T-helper 1 cell treated with Interleukin-12 subunit alpha and Interleukin-12 subunit beta and Interleukin-4 antibody, amounts not matched to agents 30 μg/mL and 1 μg/mL, for 36 hours (primary cell): ENCODE measurements at regions not wholly inside any gene's neighbourhood (a gene's known extent, or its start where the extent isn't known, plus 50 kb on each side); places are given as distances from the start of the nearest gene placed in this dataset.

Experiments used
- H3K27ac Mint-ChIP-seq: one replicate; pipeline ENCODE4 v1.8.0; 2021; ENCODE audit warnings: mild to moderate bottlenecking, mixed read lengths
- H3K27me3 Mint-ChIP-seq: one replicate; pipeline ENCODE4 v1.8.0; 2021; ENCODE audit warnings: low read depth, mixed read lengths
- H3K36me3 Mint-ChIP-seq: one replicate; pipeline ENCODE4 v1.8.0; 2021; ENCODE audit warnings: low read depth, mixed read lengths
- H3K4me1 Mint-ChIP-seq: one replicate; pipeline ENCODE4 v1.8.0; 2021; ENCODE audit warnings: low read depth, mixed read lengths
- H3K4me3 Mint-ChIP-seq: one replicate; pipeline ENCODE4 v1.8.0; 2021; ENCODE audit warnings: mild to moderate bottlenecking, moderate library complexity, mixed read lengths
- H3K9me3 Mint-ChIP-seq: one replicate; pipeline ENCODE4 v1.8.0; 2021; ENCODE audit warnings: mixed read lengths

GRCh38 chrX:122512561-122513072 lies 671.5 kb upstream of the GRIA3 start:
- no peak overlapping the region for H3K4me3 Mint-ChIP-seq
- peaks cover 5% of the 10 kb centered on the region for H3K9me3 Mint-ChIP-seq
- H3K27ac Mint-ChIP-seq: no peak overlapping the region
- no peaks in the 10 kb centered on the region for H3K4me1 Mint-ChIP-seq
- no peaks in the 10 kb centered on the region for H3K27me3 Mint-ChIP-seq
- H3K36me3 Mint-ChIP-seq: no peaks in the 10 kb centered on the region

GRCh38 chrX:122517786-122518185 lies 666.3 kb upstream of the GRIA3 start:
- no peaks in the 10 kb centered on the region for H3K36me3 Mint-ChIP-seq
- no peak overlapping the region for H3K4me3 Mint-ChIP-seq
- no peaks in the 10 kb centered on the region for H3K27me3 Mint-ChIP-seq
- no peaks in the 10 kb centered on the region for H3K9me3 Mint-ChIP-seq
- H3K27ac Mint-ChIP-seq: no peak overlapping the region
- H3K4me1 Mint-ChIP-seq: no peaks in the 10 kb centered on the region

- Mint-ChIP-seq H3K4me1 (no peaks in the 10 kb centered on the region), H3K4me3 (no peak overlapping the region), H3K36me3 (no peaks in the 10 kb centered on the region), H3K27me3 (no peaks in the 10 kb centered on the region), H3K27ac (no peak overlapping the region), H3K9me3 (peaks cover 3% of the 10 kb centered on the region)
Observed at GRCh38 chrX:122545778-122546177, 638.3 kb upstream of the GRIA3 start.

GRCh38 chrX:122546269-122546668 lies 637.8 kb upstream of the GRIA3 start:
- peaks cover 3% of the 10 kb centered on the region for H3K9me3 Mint-ChIP-seq
- H3K4me1 Mint-ChIP-seq: no peaks in the 10 kb centered on the region
- no peak overlapping the region for H3K27ac Mint-ChIP-seq
- no peak overlapping the region for H3K4me3 Mint-ChIP-seq
- H3K36me3 Mint-ChIP-seq: no peaks in the 10 kb centered on the region
- no peaks in the 10 kb centered on the region for H3K27me3 Mint-ChIP-seq

GRCh38 chrX:122552286-122552800 lies 631.7 kb upstream of the GRIA3 start:
- Mint-ChIP-seq H3K4me3 (no peak overlapping the region), H3K4me1 (no peaks in the 10 kb centered on the region), H3K27ac (no peak overlapping the region), H3K36me3 (no peaks in the 10 kb centered on the region), H3K9me3 (peaks cover 4% of the 10 kb centered on the region), H3K27me3 (no peaks in the 10 kb centered on the region)

GRCh38 chrX:122555925-122556324 lies 628.2 kb upstream of the GRIA3 start:
- H3K4me3 Mint-ChIP-seq: no peak overlapping the region
- H3K27me3 Mint-ChIP-seq: no peaks in the 10 kb centered on the region
- no peaks in the 10 kb centered on the region for H3K36me3 Mint-ChIP-seq
- no peaks in the 10 kb centered on the region for H3K4me1 Mint-ChIP-seq
- peaks cover 4% of the 10 kb centered on the region for H3K9me3 Mint-ChIP-seq
- H3K27ac Mint-ChIP-seq: no peak overlapping the region

- no peak overlapping the region for H3K27ac Mint-ChIP-seq
- no peaks in the 10 kb centered on the region for H3K4me1 Mint-ChIP-seq
- no peaks in the 10 kb centered on the region for H3K27me3 Mint-ChIP-seq
- H3K36me3 Mint-ChIP-seq: no peaks in the 10 kb centered on the region
- H3K9me3 Mint-ChIP-seq: no peaks in the 10 kb centered on the region
- no peak overlapping the region for H3K4me3 Mint-ChIP-seq
Observed at GRCh38 chrX:122565952-122566351, 618.1 kb upstream of the GRIA3 start.

GRCh38 chrX:122566401-122566800 lies 617.7 kb upstream of the GRIA3 start:
- no peaks in the 10 kb centered on the region for H3K27me3 Mint-ChIP-seq
- no peaks in the 10 kb centered on the region for H3K4me1 Mint-ChIP-seq
- H3K4me3 Mint-ChIP-seq: no peak overlapping the region
- no peaks in the 10 kb centered on the region for H3K36me3 Mint-ChIP-seq
- no peak overlapping the region for H3K27ac Mint-ChIP-seq
- no peaks in the 10 kb centered on the region for H3K9me3 Mint-ChIP-seq

GRCh38 chrX:122567911-122568310 lies 616.2 kb upstream of the GRIA3 start:
- Mint-ChIP-seq H3K27me3 (no peaks in the 10 kb centered on the region), H3K4me3 (no peak overlapping the region), H3K4me1 (no peaks in the 10 kb centered on the region), H3K27ac (no peak overlapping the region), H3K9me3 (peaks cover 9% of the 10 kb centered on the region), H3K36me3 (no peaks in the 10 kb centered on the region)

- no peaks in the 10 kb centered on the region for H3K36me3 Mint-ChIP-seq
- no peaks in the 10 kb centered on the region for H3K27me3 Mint-ChIP-seq
- peaks cover 17% of the 10 kb centered on the region for H3K9me3 Mint-ChIP-seq
- H3K4me1 Mint-ChIP-seq: no peaks in the 10 kb centered on the region
- H3K27ac Mint-ChIP-seq: no peak overlapping the region
- no peak overlapping the region for H3K4me3 Mint-ChIP-seq
Observed at GRCh38 chrX:122572461-122572860, 611.6 kb upstream of the GRIA3 start.

GRCh38 chrX:122579036-122579435 lies 605.0 kb upstream of the GRIA3 start:
- H3K4me3 Mint-ChIP-seq: no peak overlapping the region
- peaks cover 8% of the 10 kb centered on the region for H3K9me3 Mint-ChIP-seq
- H3K36me3 Mint-ChIP-seq: no peaks in the 10 kb centered on the region
- H3K4me1 Mint-ChIP-seq: no peaks in the 10 kb centered on the region
- H3K27ac Mint-ChIP-seq: no peak overlapping the region
- no peaks in the 10 kb centered on the region for H3K27me3 Mint-ChIP-seq

GRCh38 chrX:122579526-122579925 lies 604.6 kb upstream of the GRIA3 start:
- H3K4me1 Mint-ChIP-seq: no peaks in the 10 kb centered on the region
- H3K27me3 Mint-ChIP-seq: no peaks in the 10 kb centered on the region
- H3K27ac Mint-ChIP-seq: no peak overlapping the region

GRCh38 chrX:122582280-122582974 lies 601.7 kb upstream of the GRIA3 start:
- no peak overlapping the region for H3K27ac Mint-ChIP-seq
- no peaks in the 10 kb centered on the region for H3K27me3 Mint-ChIP-seq
- no peaks in the 10 kb centered on the region for H3K36me3 Mint-ChIP-seq
- peaks cover 4% of the 10 kb centered on the region for H3K9me3 Mint-ChIP-seq
- no peak overlapping the region for H3K4me3 Mint-ChIP-seq
- no peaks in the 10 kb centered on the region for H3K4me1 Mint-ChIP-seq

More at GRCh38 chrX:122579526-122579925, 604.6 kb upstream of the GRIA3 start:
- Mint-ChIP-seq H3K4me3 (no peak overlapping the region), H3K9me3 (peaks cover 8% of the 10 kb centered on the region), H3K36me3 (no peaks in the 10 kb centered on the region)

GRCh38 chrX:122582975-122583305 lies 601.1 kb upstream of the GRIA3 start:
- H3K4me1 Mint-ChIP-seq: no peaks in the 10 kb centered on the region
- H3K36me3 Mint-ChIP-seq: no peaks in the 10 kb centered on the region
- H3K27ac Mint-ChIP-seq: no peak overlapping the region
- no peak overlapping the region for H3K4me3 Mint-ChIP-seq
- no peaks in the 10 kb centered on the region for H3K27me3 Mint-ChIP-seq
- peaks cover 4% of the 10 kb centered on the region for H3K9me3 Mint-ChIP-seq

GRCh38 chrX:122583551-122583950 lies 600.5 kb upstream of the GRIA3 start:
- H3K4me1 Mint-ChIP-seq: no peaks in the 10 kb centered on the region
- H3K27me3 Mint-ChIP-seq: no peaks in the 10 kb centered on the region
- peaks cover 4% of the 10 kb centered on the region for H3K9me3 Mint-ChIP-seq
- no peaks in the 10 kb centered on the region for H3K36me3 Mint-ChIP-seq
- H3K27ac Mint-ChIP-seq: no peak overlapping the region
- no peak overlapping the region for H3K4me3 Mint-ChIP-seq
